Stimulated activated effector memory CD8-positive, alpha-beta T cell treated with anti-CD3 and anti-CD28 coated beads, Interleukin-12 subunit alpha, Interleukin-12 subunit beta, amount 100 ng/mL, for 72 hours (primary cell): ENCODE measurements at regions not wholly inside any gene's neighbourhood (a gene's known extent, or its start where the extent isn't known, plus 50 kb on each side); places are given as distances from the start of the nearest gene placed in this dataset.

Experiments
- ATAC-seq: fragments of 150-1000 bp; cut with Tn5 transposase; 2 replicates; pipeline ENCODE4 v1.10.0; 2021
- DNase-seq, 2 donors: peaks; one replicate each; pipeline ENCODE4 v3.0.0; 2021 to 2022; ENCODE audit warnings: low spot score in 2 of 2
- H3K27ac Mint-ChIP-seq: one replicate; pipeline ENCODE4 v1.8.0; 2022; ENCODE audit warnings: mild to moderate bottlenecking, mixed read lengths
- H3K36me3 Mint-ChIP-seq: one replicate; pipeline ENCODE4 v1.8.0; 2022; ENCODE audit warnings: mild to moderate bottlenecking, mixed read lengths
- H3K4me1 Mint-ChIP-seq: one replicate; pipeline ENCODE4 v1.8.0; 2022; ENCODE audit warnings: mixed read lengths
- H3K4me3 Mint-ChIP-seq: one replicate; pipeline ENCODE4 v1.8.0; 2022; ENCODE audit warnings: mild to moderate bottlenecking, mixed read lengths
- H3K9me3 Mint-ChIP-seq: one replicate; pipeline ENCODE4 v1.8.0; 2022; ENCODE audit warnings: mixed read lengths

- Mint-ChIP-seq H3K9me3 (no peaks in the 10 kb centered on the region), H3K36me3 (no peaks in the 10 kb centered on the region), H3K4me3 (no peak overlapping the region), H3K27ac (no peak overlapping the region), H3K4me1 (no peaks in the 10 kb centered on the region)
- ATAC-seq = no peak
- DNase-seq = no peak
Observed at GRCh38 chr11:36713715-36714114, 115.7 kb upstream of the RAG2 start.

GRCh38 chr11:36711104-36711825, 113.2 kb upstream of the RAG2 start:
- Mint-ChIP-seq H3K36me3 (no peaks in the 10 kb centered on the region), H3K4me3 (no peak overlapping the region), H3K9me3 (no peaks in the 10 kb centered on the region), H3K27ac (no peak overlapping the region), H3K4me1 (no peaks in the 10 kb centered on the region)
- ATAC-seq (no peak), DNase-seq (no peak)
